ENCODE measurements at regions not wholly inside any gene's neighbourhood (a gene's known extent, or its start where the extent isn't known, plus 50 kb on each side); places are given as distances from the start of the nearest gene placed in this dataset.

- TF ChIP-seq CTCF (IDR thresholded peaks at IDR 0.05) = no peak
- no peak for TF ChIP-seq EZH2phosphoT487 (IDR thresholded peaks at IDR 0.05)
Measured at GRCh38 chr4:175996206-175996605, 69.4 kb upstream of the WDR17 start.
